HEK293T (cell line): ENCODE measurements at regions not wholly inside any gene's neighbourhood (a gene's known extent, or its start where the extent isn't known, plus 50 kb on each side); places are given as distances from the start of the nearest gene placed in this dataset.

Experiments used
- CTCF ChIA-PET: fragments of 350-600 bp; formaldehyde crosslinking; extraction: SDS; loops from one replicate; lab custom pipeline; 2021; ENCODE audit warnings: antibody characterized with exemption, inconsistent platforms; lab: Yijun Ruan, JAX
- POLR2A ChIA-PET: fragments of 350-600 bp; formaldehyde crosslinking; extraction: SDS; loops from one replicate; lab custom pipeline; 2020; ENCODE audit warnings: antibody characterized with exemption, inconsistent platforms; lab: Yijun Ruan, JAX
- DNase-seq: peaks from one replicate; pipeline ENCODE4 v3.0.0; 2012; ENCODE audit warnings: mixed read lengths; ENCODE audit errors: extremely low spot score
- ARNT ChIP-seq: fragments of 450-650 bp; IDR thresholded peaks from 2 replicates; pipeline ENCODE4 v1.6.1; 2017; ENCODE audit warnings: mild to moderate bottlenecking
- BHLHE40 ChIP-seq: fragments of 450-650 bp; IDR thresholded peaks from 2 replicates; pipeline ENCODE4 v1.6.1; 2016; ENCODE audit warnings: mild to moderate bottlenecking, moderate library complexity, borderline replicate concordance
- CTBP1 ChIP-seq: fragments of 450-650 bp; IDR thresholded peaks from 2 replicates; pipeline ENCODE4 v1.6.1; 2016; ENCODE audit warnings: borderline replicate concordance
- ELF4 ChIP-seq: fragments of 450-650 bp; IDR thresholded peaks from 2 replicates; pipeline ENCODE4 v1.6.1; 2017; ENCODE audit warnings: antibody characterized with exemption
- FOXA1 ChIP-seq: fragments of 450-650 bp; IDR thresholded peaks from 2 replicates; pipeline ENCODE4 v1.6.1; 2016; ENCODE audit warnings: mild to moderate bottlenecking
- FOXK2 ChIP-seq: fragments of 450-650 bp; IDR thresholded peaks from 2 replicates; pipeline ENCODE4 v1.6.1; 2016; ENCODE audit warnings: mild to moderate bottlenecking
- FOXM1 ChIP-seq: fragments of 450-650 bp; IDR thresholded peaks from 2 replicates; pipeline ENCODE4 v1.6.1; 2017; ENCODE audit warnings: mild to moderate bottlenecking, borderline replicate concordance
- HDGF ChIP-seq: fragments of 450-650 bp; IDR thresholded peaks from 2 replicates; pipeline ENCODE4 v1.6.1; 2017; ENCODE audit warnings: antibody characterized with exemption, borderline replicate concordance
- L3MBTL2 ChIP-seq: fragments of 450-650 bp; conservative IDR thresholded peaks from 2 replicates; pipeline ENCODE4 v1.6.1; 2016; ENCODE audit warnings: mild to moderate bottlenecking
- LEF1 ChIP-seq: fragments of 450-650 bp; IDR thresholded peaks from 2 replicates; pipeline ENCODE4 v1.6.1; 2017; ENCODE audit warnings: mild to moderate bottlenecking, borderline replicate concordance
- NFRKB ChIP-seq: fragments of 450-650 bp; IDR thresholded peaks from 2 replicates; pipeline ENCODE4 v1.6.1; 2016; ENCODE audit warnings: mild to moderate bottlenecking, moderate library complexity
- SP1 ChIP-seq: fragments of 450-650 bp; IDR thresholded peaks from 2 replicates; pipeline ENCODE4 v1.6.1; 2017
- SUZ12 ChIP-seq: fragments of 450-650 bp; IDR thresholded peaks from 2 replicates; pipeline ENCODE4 v1.6.1; 2016; ENCODE audit warnings: mild to moderate bottlenecking
- TARDBP ChIP-seq: fragments of 450-650 bp; IDR thresholded peaks from 2 replicates; pipeline ENCODE4 v1.6.1; 2016
- ZNF384 ChIP-seq: fragments of 450-650 bp; IDR thresholded peaks from 2 replicates; pipeline ENCODE4 v1.6.1; 2016
- TF ChIP-seq, protein P1 (sequence below): fragments of 450-650 bp; IDR thresholded peaks from 2 replicates; pipeline ENCODE4 v1.6.1; 2016

DNA sequence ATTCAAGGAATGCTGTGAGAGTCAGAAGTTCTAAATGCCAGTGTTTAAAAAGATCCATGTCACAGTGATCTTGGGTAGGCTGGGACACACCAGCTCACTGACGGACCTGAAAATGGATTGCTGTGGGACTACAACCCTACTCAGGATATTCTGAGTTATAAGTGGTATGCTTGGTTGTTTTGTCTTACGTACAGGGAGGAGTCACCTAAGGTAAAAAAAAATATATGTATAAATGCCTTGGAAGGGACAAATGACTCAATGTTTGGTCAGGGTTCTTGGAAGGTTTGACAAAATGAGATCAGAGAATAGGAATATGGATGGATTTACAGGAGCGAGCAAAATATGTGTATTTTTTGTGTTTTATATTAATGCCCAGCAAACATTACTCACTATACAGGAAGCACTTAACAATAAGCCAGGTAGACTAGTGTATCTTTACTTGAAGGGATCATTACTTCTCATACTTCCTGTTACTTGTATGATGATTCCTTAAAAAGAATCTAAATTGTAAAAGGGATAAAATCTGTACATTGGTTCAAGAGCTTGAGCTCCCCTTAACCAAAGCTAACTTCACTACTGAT is 767.3 kb downstream of the GBE1 start:
- POLR2A ChIA-PET = no interaction called here
- no peak for TF ChIP-seq NFRKB
- TF ChIP-seq BHLHE40 = no peak
- no peak for TF ChIP-seq FOXA1
- TF ChIP-seq ELF4 = no peak
- TF ChIP-seq FOXK2 = no peak
- TF ChIP-seq, protein P1, sequence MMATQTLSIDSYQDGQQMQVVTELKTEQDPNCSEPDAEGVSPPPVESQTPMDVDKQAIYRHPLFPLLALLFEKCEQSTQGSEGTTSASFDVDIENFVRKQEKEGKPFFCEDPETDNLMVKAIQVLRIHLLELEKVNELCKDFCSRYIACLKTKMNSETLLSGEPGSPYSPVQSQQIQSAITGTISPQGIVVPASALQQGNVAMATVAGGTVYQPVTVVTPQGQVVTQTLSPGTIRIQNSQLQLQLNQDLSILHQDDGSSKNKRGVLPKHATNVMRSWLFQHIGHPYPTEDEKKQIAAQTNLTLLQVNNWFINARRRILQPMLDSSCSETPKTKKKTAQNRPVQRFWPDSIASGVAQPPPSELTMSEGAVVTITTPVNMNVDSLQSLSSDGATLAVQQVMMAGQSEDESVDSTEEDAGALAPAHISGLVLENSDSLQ = no peak
- TF ChIP-seq ARNT = no peak
- TF ChIP-seq ZNF384 = no peak
- TF ChIP-seq HDGF = no peak
- TF ChIP-seq TARDBP = no peak
- no peak for TF ChIP-seq SP1
- no peak for TF ChIP-seq CTBP1
- TF ChIP-seq L3MBTL2 = no peak
- no peak for TF ChIP-seq SUZ12
- CTCF ChIA-PET = no interaction called here

DNA sequence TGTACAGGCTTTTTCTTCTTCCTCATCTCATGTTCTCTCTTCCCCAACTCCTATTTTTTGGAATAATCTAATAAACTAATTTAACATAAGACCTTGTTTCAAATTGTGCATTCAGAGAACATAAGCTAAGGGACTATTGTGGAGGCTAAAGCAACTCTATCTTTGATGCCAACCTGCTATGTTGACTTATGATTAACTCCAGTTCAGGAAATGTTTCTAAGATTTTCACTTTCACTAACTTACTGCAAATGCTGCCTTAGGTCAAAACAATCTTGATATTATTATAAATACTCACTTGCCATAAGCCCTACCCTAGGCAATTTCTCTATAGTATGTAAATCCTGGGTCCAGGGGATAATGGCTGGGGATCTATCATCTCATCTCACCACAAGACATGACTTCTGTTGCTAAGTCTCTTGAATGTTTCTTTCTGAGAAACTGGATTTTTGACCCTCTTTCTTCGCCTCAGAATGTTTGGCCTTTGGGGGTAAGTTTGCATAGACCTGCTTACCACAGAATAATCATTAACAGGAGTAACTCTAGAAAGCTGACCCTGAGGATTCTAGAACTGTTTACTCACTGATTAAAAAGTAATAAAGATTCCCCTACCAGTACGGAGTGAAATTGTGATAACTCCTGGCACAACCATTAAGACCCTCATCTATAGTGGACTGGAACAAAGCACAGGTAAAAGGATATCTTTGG is 768.1 kb downstream of the GBE1 start:
- ChIA-PET POLR2A (no interaction called here), CTCF (no interaction called here)
- TF ChIP-seq, protein P1 = no peak
- TF ChIP-seq FOXM1 (no peak), FOXK2 (no peak), TARDBP (no peak), L3MBTL2 (no peak), CTBP1 (no peak), ELF4 (no peak), HDGF (no peak), LEF1 (no peak), BHLHE40 (no peak), FOXA1 (no peak), ARNT (no peak), ZNF384 (no peak), SUZ12 (no peak), NFRKB (no peak), SP1 (no peak)
- DNase-seq = no peak

More for the DNA sequence above, 767.3 kb downstream of the GBE1 start:
- no peak for DNase-seq

DNA sequence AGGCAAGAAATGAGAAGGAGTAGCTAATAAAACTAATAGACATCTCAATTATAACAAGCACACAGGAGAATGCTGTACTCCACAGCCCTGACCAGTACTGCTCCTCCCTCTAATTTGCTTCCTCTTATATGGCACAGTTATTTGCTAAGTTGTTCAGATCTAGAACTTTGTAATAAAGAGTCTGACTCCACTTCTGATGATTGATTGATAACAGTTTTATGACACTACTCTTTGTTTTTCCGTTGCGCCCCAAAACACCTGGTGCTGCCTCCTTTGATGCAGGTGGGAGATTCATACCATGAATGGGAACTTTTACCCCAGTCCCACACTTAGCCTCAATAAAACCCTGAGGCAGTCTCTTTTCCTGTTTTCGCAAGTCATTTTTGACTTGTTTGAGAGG is 777.7 kb downstream of the GBE1 start:
- ChIA-PET POLR2A (no interaction called here), CTCF (no interaction called here)
- DNase-seq = no peak
- TF ChIP-seq FOXM1 = no peak
- TF ChIP-seq TARDBP = no peak
- no peak for TF ChIP-seq SP1
- TF ChIP-seq HDGF = no peak
- TF ChIP-seq FOXK2 = no peak
- no peak for TF ChIP-seq CTBP1
- TF ChIP-seq ARNT = no peak
- no peak for TF ChIP-seq ZNF384
- TF ChIP-seq, protein P1 = no peak

DNA sequence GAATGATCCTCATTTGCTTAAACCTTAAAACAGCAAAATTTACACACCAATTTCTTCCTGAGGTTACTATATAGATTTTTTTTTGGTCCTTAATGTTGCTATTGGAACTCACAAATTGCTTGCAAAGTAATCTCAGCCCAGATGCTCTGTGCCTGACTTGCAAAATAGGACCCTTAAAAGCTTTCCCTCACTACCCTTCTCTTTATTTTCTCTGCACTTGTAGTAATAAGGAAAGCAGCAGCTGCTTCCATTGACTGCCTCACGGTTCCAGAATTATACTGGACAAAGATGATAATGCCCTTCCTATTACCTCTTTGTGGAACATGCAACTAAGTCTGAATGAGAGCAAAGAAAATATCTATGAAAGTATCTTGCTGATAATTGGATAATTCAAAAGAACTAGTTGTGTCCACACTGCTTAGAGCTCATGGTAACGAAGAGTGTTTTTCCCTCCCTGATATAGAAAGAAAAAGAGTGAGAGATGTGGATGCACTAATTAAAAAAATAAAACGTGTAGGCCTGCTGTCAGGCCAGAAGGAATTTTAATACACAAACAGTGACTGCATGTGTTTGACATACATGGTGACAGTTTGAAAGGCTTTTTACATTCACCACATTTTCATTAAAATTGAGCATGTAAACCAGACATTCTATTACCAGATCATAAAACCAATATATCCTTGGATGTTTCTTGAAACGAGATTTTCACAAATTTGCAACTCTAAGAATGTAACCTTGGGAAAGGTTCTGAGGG is 783.1 kb downstream of the GBE1 start:
- ChIA-PET CTCF (no interaction called here), POLR2A (no interaction called here)
- no peak for TF ChIP-seq FOXA1
- no peak for TF ChIP-seq L3MBTL2
- TF ChIP-seq ARNT = no peak
- no peak for TF ChIP-seq FOXK2
- no peak for TF ChIP-seq CTBP1
- no peak for DNase-seq

DNA sequence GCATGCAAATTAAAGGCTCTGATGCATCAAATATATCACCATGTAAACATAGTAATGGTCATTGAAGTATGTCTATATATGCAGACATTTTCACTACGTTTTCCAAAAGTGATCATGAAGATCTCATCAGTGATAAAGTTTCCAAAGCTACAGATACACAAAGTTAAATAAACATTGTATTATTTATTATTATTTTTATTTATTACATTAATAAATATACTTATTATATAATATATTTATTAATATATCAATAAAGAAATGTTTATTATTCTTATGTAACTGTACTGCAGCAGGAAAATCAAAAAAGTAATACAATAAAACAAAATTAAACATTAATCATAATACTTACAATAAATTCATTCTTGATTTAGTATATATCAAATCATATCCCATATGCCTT is 791.2 kb downstream of the GBE1 start:
- DNase-seq = no peak
- ChIA-PET CTCF (no interaction called here), POLR2A (no interaction called here)
- TF ChIP-seq ZNF384 = no peak
- no peak for TF ChIP-seq LEF1
- TF ChIP-seq ELF4 = no peak
- TF ChIP-seq FOXK2 = no peak
- no peak for TF ChIP-seq SUZ12
- TF ChIP-seq HDGF = no peak
- TF ChIP-seq, protein P1 = no peak
- no peak for TF ChIP-seq CTBP1
- no peak for TF ChIP-seq BHLHE40
- TF ChIP-seq FOXM1 = no peak
- TF ChIP-seq SP1 = no peak
- no peak for TF ChIP-seq ARNT
- TF ChIP-seq FOXA1 = no peak
- no peak for TF ChIP-seq L3MBTL2
- no peak for TF ChIP-seq NFRKB
